GM12878 (cell line): ENCODE measurements at regions not wholly inside any gene's neighbourhood (a gene's known extent, or its start where the extent isn't known, plus 50 kb on each side); places are given as distances from the start of the nearest gene placed in this dataset.

ENCODE experiments used
- CTCF ChIP-seq, 3 experiments: IDR thresholded peaks in 2 of 3; conservative IDR thresholded peaks in 1 of 3; 2 replicates each; pipeline ENCODE4 v1.5.1; 2011; ENCODE audit warnings: low read depth in 3 of 3, low read length in 3 of 3, mild to moderate bottlenecking in 3 of 3, control low read depth in 2 of 3, moderate library complexity in 2 of 3, inconsistent platforms in 1 of 3, mixed read lengths in 1 of 3; ENCODE audit not compliant: control insufficient read depth in 2 of 3, insufficient read depth in 1 of 3; ENCODE audit errors: extremely low read depth in 1 of 3
- EGR1 ChIP-seq, 2 experiments: IDR thresholded peaks; 1 replicate in 1 of 2; 2 replicates in 1 of 2; pipeline ENCODE4 v1.6.1; 2011 to 2012; ENCODE audit warnings: low read depth in 2 of 2, low read length in 2 of 2, borderline replicate concordance in 1 of 2, mild to moderate bottlenecking in 1 of 2, moderate library complexity in 1 of 2
- EP300 ChIP-seq, 2 experiments: fragments of 150-350 bp in 1 of 2; IDR thresholded peaks; 2 replicates each; pipeline ENCODE4 v1.6.1; 2011 to 2012; ENCODE audit warnings: low read depth in 2 of 2, low read length in 2 of 2, borderline replicate concordance in 1 of 2, improper control_type of control experiment in 1 of 2, inconsistent platforms in 1 of 2; ENCODE audit not compliant: control insufficient read depth in 1 of 2
- ETV6 ChIP-seq, 2 experiments: fragments of 450-650 bp in 1 of 2; IDR thresholded peaks in 1 of 2; conservative IDR thresholded peaks in 1 of 2; 2 replicates each; pipeline ENCODE4 v1.6.1; 2014; ENCODE audit warnings: antibody characterized with exemption in 1 of 2, borderline replicate concordance in 1 of 2, low read depth in 1 of 2, mild to moderate bottlenecking in 1 of 2, moderate library complexity in 1 of 2
- NR2F1 ChIP-seq: fragments of 450-650 bp; conservative IDR thresholded peaks from 2 replicates; pipeline ENCODE4 v1.6.1; 2017; ENCODE audit warnings: mild to moderate bottlenecking
- STAT1 ChIP-seq: fragments of 450-650 bp; conservative IDR thresholded peaks from 2 replicates; pipeline ENCODE4 v1.6.1; 2014; ENCODE audit warnings: antibody characterized with exemption, mild to moderate bottlenecking
- USF2 ChIP-seq: IDR thresholded peaks from 2 replicates; pipeline ENCODE4 v1.6.1; 2011; ENCODE audit warnings: low read depth, low read length, improper control_type of control experiment, borderline replicate concordance

DNA sequence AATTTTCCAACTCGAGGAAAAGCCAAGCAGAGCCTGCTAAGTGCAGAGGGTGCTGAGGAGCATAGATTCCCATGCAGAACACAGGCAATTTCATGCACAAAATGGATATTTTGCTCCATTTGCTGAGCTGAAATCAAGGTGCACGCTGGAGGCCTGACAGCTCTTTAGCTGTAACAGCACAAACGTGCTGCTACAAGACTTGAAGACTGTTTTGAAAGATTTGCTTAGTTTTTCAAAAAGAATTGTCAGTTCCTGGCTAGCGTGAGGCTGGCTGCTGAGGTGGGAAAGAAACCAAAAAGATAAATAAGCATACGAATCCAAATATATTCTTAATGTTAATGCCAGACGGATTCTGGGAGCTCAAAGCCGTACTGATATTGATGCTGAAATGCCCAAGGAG is 309.0 kb upstream of the MAF start:
- no peak for TF ChIP-seq USF2
- no peak for TF ChIP-seq CTCF (IDR thresholded peaks at IDR 0.05 in 2 of 3, conservative IDR thresholded peaks at IDR 0.05 in 1 of 3; ENCODE audit: control insufficient read depth in 2 of 3, extremely low read depth in 1 of 3, insufficient read depth in 1 of 3, low read depth in 3 of 3, low read length in 3 of 3)
- TF ChIP-seq EP300 (IDR thresholded peaks at IDR 0.05; ENCODE audit: borderline replicate concordance in 1 of 2, control insufficient read depth in 1 of 2, low read depth in 2 of 2, low read length in 2 of 2): no peak
- no peak for TF ChIP-seq NR2F1
- no peak for TF ChIP-seq ETV6 (conservative IDR thresholded peaks at IDR 0.05 in 1 of 2, IDR thresholded peaks at IDR 0.05 in 1 of 2; ENCODE audit: borderline replicate concordance in 1 of 2, low read depth in 1 of 2)
- TF ChIP-seq EGR1 (IDR thresholded peaks at IDR 0.05; ENCODE audit: borderline replicate concordance in 1 of 2, low read depth in 2 of 2, low read length in 2 of 2): no peak
- no peak for TF ChIP-seq STAT1
